GM12892 (cell line): ENCODE measurements at regions not wholly inside any gene's neighbourhood (a gene's known extent, or its start where the extent isn't known, plus 50 kb on each side); places are given as distances from the start of the nearest gene placed in this dataset.

Experiments used
- POLR2AphosphoS5 ChIP-seq: IDR thresholded peaks from 2 replicates; pipeline ENCODE4 v1.6.1; 2011; ENCODE audit warnings: low read depth, low read length, control low read depth
- TAF1 ChIP-seq: IDR thresholded peaks from 2 replicates; pipeline ENCODE4 v1.6.1; 2011; ENCODE audit warnings: low read depth, mild to moderate bottlenecking, control low read depth, low read length, borderline replicate concordance

GRCh38 chr6:14785493-14785790 lies 460.4 kb upstream of the JARID2 start:
- no peak for TF ChIP-seq TAF1
- no peak for TF ChIP-seq POLR2AphosphoS5
